CD4-positive, alpha-beta T cell treated with Interleukin-15 for 4 hours (primary cell): ENCODE measurements at regions not wholly inside any gene's neighbourhood (a gene's known extent, or its start where the extent isn't known, plus 50 kb on each side); places are given as distances from the start of the nearest gene placed in this dataset.

ENCODE experiments used
- DNase-seq: peaks from one replicate; pipeline ENCODE4 v3.0.0-alpha.2; 2020; ENCODE audit warnings: low spot score

DNA sequence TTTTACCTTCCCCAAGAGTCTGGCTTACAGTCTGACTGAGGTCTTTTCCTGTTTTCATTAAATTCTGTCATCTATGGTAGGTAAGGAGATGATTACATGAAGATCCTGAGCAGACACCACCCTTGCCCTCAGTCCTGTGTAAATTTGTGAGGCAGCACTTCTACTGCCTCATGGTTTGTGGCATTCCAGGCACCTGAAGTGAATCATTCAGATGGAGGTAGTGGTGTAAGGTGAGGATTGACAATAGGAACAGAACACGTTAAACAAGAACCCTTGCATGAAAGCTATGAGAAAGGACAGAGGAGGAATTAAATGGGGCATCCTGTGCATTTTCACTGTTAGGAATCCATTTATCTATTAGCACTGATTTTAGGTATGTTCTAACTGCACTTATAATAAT, 618.6 kb downstream of the TLL1 start:
- no peak for DNase-seq

DNA sequence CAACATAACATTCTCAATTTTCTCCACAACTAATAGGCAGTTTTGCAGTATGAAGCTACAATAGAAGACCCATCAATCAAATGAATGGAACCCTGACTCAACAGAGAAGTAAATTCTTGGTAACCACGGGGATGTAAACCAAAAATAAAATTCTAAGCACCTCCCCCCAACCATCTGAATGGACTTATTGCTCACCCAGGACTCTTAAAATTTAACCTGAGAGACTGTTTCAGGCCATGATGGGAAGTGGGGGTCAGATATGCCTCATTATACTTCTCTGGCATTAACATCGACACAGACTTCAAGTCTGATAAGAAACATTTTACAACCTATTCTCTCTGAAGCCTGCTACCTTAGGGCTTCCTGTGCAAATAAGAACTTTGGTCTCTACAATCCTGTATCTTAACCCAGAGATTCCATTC, 620.9 kb downstream of the TLL1 start:
- DNase-seq: no peak

GRCh38 chr4:166498546-166498945, 625.5 kb downstream of the TLL1 start:
- no peak for DNase-seq

GRCh38 chr4:166499820-166500219, 626.8 kb downstream of the TLL1 start:
- no peak for DNase-seq

DNA sequence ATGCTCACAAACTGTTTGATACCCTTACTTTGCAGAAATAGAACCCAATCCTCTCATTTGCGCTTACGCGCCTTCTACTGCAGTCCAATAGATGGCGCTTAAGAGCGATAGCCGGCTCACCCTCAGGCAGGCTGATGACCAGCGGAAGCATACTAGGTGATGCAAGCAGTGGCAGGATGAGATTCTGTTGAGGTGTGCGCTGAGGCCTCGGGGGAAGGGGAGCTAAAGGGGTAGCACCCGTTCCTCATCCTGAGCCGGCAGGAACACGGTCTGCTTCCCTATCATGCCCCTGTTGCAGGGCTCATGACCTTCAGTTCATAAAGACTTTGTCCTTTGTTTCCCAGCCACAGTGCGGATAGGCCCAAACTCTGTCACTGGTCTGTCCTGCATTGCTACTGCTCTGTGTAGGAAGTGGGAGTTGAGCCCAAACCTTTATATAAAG, 628.9 kb downstream of the TLL1 start:
- no peak for DNase-seq

DNA sequence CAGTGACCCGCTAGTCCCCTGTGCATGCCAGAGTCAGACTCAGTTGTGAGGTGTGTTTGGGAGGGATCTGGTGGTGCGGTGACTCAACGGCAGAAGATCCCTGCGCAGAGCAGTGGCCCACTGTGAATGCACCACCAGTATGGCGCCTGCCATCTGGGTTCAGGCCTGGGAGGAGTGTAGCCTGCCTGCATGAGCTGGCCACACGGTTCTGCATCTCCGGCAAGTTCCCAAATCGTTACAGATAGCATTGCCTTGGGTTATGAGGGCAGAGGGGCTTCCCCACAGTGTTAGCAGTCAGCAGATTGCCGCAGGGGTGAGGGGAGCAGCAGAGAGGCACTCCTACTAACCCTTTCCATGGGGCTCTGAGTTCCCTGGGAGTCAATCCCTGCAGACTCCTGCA, 629.6 kb downstream of the TLL1 start:
- no peak for DNase-seq

GRCh38 chr4:166506051-166506450, 633.0 kb downstream of the TLL1 start:
- DNase-seq: no peak

GRCh38 chr4:166512267-166512666, 639.2 kb downstream of the TLL1 start:
- no peak for DNase-seq

- no peak for DNase-seq
Observed at GRCh38 chr4:166518315-166518714, 645.3 kb downstream of the TLL1 start.

DNA sequence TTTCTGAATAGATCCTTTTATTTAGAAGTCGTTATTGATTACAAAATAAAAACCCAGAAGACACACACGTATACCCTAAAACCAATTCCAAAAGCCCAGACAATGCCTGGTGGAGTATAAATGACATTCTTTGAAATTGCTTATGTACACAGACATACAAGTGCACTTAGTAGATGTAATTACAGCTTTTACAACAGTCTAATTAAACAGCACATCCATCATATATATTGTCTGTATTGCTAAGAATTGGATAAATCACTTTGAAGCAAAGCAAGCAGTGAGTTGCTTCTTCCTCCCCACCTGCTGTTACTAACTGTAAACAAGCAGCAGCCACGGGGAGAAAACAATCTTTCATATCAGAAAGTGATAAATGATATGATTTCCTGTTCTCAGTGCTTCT, 645.7 kb downstream of the TLL1 start:
- no peak for DNase-seq

DNA sequence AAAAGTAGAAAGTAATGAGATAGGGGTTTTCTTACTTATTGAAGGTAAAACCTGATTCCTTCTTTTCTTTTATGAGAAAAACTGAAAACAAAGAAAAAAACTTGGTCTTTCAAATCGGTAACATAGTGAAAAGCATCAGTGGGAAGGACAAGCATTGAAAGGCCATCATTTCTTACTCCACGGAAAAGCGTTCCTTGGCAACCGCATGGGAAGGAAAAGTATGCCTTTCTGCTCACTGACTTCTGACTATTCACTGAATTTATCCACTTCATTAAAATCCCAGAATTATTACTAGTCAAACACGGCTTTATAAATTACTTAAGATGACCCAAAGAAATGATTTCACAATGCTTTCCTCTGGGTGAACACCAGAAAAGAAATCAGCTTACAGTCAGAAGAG, 646.7 kb downstream of the TLL1 start:
- DNase-seq: no peak

DNA sequence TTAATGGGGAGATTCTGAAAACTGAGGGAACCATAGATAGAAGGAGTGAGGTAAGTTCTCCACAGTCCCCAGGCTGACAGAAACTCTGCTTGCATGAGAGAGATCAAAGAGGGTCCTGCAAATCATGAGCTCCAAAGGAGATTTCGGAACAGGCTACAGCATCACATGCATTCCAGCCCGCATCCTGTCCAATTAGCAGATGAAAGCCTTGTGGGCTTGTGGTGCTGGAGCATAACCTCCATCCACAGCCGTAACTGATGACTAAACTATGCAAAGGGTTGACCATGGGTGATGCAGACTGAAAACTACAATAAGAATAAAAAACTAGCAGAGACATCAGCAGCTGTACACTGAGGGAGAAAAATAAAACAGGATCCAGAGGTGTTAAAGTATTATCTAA, 654.5 kb downstream of the TLL1 start:
- DNase-seq: no peak

DNA sequence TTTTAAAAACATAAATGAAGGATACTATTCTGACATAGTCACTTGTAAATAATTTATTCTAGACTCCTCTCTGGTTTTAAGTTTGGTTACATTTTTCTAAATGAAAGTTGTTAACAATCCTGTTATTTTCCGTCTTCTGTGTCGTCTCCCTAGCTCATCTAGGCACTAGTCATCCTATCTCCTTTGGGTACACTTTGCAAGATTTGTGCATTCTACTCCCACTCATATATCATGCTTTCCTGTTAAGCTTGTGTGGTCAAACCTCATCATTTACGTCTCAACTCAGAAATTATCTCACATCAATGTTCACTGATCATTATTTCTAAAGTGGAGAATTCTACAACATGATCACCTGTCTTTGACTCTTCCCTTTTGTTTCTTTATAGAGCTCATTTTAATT, 658.7 kb downstream of the TLL1 start:
- DNase-seq: no peak

DNA sequence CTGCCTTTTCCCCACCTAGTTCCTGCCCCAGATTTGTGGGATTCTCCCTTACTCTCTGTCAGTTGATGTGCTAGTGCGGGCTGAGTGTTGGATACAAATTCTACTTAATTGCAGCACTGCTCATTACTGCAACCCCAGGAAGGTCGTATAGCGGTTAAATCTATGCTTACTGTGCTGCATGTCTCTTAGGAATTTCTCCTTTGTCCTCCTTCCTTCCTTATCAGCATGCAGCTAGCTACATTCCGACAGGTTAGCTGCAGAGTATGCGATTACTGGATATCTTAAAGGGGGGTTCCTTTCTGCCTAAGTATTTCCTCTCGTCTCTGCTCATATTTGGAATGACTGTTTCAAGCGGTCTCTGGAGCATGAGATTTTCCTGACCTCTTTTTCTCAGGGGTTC, 662.8 kb downstream of the TLL1 start:
- no peak for DNase-seq

DNA sequence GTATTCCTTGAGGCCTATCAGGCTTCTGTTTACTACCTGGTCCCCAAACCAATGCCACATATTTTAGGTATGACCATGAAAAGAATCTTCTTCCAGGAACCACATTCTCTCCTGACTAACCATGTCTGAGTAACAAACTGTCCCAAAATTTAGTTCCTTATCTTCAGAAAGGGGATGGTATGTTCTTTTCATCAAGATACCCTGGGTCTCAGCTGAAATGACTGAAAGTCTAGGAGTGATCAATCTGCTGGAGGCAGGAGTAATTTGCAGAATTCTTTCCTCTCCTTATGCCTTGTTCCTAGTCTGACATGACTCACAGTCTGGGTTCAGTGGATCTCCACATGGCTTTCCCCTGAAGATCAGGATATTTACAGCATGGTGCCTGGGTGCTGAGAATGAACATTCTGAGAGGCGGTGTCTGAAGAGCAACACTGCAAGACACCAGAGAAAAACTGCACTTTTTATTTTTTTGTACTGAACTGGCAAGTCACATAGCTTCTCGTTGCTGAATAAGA, 665.5 kb downstream of the TLL1 start:
- no peak for DNase-seq

DNA sequence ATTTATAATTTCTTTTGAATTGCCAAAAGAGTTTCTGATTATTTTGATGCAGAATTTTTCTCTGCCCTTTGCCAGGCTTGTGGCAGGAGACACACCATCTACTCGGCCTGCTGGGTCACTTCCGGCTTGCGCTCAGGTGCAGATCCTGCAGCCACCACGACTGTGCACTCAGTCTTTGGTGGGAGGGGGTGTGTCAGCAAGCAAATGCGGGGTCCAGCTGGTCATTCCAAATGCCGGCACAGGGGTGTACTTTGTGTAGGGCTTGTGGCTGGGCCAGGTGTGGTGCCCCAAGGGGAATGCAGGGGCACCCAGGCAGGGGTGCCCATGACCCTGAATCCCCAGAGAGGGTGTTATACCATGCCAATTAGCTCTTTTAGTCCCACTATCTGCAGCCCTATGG, 673.0 kb downstream of the TLL1 start:
- DNase-seq: no peak

DNA sequence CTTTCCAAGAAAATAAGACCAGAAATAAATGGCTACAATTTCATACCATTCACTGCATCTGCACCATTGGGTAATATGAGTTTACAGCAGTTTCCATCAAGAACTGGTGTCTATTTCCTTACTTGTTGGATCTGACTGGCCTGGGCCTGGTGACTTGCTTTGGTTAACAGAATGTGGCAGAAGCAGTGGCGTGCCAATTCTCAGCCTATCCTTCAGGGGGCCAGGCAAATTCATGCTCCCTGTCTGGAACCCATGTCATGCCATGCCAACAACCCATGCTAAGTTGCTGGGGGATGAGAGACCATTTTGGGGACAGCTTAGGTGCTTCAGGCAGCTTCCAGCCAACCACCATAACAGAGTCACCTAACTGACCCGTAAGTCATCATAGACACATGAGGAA, 656.7 kb downstream of the SPOCK3 start:
- no peak for DNase-seq

GRCh38 chr4:166585491-166585890, 648.8 kb downstream of the SPOCK3 start:
- no peak for DNase-seq

DNA sequence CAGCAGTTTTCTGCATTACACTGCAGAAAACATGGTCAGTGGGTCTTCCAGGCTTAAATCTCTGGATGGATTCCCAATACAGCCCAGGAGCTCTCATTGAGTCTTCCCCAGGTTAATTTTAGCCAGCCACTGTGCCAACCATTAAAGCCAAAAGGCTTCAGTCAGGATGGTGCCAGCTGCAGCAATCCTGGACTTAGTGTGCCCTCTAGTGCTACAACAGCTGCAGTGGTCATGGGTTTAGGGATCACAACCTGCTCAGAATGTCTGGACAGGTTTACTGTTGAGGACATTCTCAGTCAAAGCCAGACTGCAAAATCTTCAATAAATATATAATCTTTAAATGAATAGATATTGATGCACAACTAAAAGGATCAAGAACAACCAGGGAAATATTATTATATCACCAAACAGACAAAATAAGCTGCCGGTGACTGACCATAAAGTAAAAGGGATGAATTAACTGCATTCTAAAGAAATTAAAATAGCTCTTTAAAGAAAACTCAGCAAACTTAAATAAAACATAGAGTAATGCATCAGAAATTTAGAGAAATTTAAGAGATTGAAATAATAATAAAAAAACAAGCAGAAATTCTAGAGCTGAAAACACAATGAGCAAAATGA, 639.9 kb downstream of the SPOCK3 start:
- no peak for DNase-seq

DNA sequence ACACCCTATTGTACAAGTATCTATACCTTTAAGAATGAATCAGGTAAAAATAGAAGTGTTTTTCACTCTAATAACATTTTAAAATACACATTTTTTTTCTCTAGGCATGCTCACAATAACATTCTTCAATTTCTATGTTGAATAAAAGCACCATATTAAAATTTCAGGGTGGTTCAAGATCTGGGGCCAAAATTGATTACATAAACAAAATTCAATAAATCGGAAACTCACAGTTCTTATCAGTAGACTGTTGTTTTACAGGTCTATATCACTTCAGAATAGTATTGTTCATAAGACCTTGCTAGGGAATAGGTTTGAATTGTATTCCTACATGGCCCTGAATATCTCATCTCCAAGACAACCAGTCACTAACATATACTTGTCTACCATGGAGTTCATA, 634.0 kb downstream of the SPOCK3 start:
- DNase-seq: no peak

DNA sequence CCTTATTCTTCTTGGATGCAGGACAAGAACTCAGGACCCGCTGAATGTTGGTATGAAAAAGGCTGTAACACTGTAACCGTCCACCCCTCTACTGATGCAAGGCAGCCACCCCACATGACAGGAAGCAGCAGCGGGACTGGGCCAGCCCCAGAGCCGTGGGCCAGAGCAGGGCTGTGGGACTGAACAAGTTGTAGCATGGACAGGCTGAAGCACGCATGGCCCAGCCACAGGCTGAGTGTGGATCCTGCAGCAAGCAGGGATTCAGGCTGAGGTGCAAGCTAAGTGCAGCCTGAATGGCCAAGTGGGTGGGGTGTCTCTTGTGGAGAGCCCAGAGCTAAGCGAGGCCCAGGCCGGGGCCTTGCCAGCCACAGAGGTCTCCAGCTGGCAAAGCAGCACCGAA, 632.2 kb downstream of the SPOCK3 start:
- DNase-seq: no peak

GRCh38 chr4:166622425-166622977, 611.8 kb downstream of the SPOCK3 start:
- no peak for DNase-seq

DNA sequence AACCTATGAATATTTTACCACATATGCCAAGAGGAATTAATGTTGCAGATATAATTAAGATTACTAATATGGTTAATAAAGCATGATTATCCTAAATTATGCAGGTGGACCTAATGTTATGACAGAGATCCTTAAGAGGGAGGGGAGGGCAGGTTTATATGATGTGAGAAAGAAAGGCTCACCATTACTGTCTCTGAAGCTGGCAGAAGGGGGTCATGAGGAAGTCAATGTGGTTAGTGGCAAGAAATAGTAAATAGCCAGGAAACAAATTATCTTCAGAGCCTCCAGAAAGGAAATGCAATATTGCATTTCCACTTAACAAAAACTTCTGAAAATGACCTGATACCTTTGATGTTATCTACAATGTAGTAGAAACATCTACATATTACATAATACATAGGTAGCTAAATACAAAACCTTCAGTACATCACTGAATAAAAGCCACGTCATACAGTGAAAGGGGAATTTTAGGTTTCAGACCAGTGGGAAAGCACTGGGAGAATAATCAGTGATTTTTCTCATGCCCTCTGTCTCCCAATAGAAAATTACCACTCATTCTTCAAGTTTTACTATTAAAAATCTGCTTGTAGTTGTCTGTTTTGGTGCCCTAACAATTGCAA, 609.2 kb downstream of the SPOCK3 start:
- DNase-seq: no peak

- no peak for DNase-seq
Observed at GRCh38 chr4:166628454-166628853, 605.8 kb downstream of the SPOCK3 start.
